ENCODE measurements at regions not wholly inside any gene's neighbourhood (a gene's known extent, or its start where the extent isn't known, plus 50 kb on each side); places are given as distances from the start of the nearest gene placed in this dataset.

DNA sequence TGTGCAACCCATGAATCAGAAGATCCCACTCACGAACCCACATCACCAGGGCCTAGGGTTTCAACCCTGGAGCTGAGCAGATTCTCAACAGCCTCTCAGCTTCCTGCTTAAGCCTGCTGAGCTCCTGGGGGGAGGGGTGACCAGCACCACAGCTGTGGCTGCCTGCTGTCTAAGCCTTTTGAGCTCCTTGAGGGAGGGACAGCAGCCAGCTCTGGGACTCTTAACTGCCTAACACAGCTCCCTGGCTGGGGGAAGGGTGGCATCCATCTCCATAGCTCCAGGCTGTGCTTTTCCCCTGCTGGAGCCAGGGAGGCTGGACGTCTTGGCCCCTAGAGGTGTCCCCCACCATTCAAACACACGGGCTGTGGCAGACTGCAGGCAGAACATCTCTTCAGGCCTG is 250.3 kb downstream of the DMAC1 start:
- Mint-ChIP-seq H3K27me3 (ENCODE audit: low read depth in 2 of 2) (peaks cover 37 to 61% of the 10 kb centered on the region in 2 donors), H3K9me3 (peaks cover 0 to 1% of the 10 kb centered on the region in 2 donors), H3K27ac (no peak overlapping the region), H3K4me1 (no peaks in the 10 kb centered on the region), H3K4me3 (no peak overlapping the region), H3K36me3 (no peaks in the 10 kb centered on the region)
- intact Hi-C loops (cut with micrococcal nuclease), result no loop called here
- ATAC-seq, result no peak
- H3K36me3 ChIP-seq (ENCODE audit: control insufficient read depth, insufficient read depth, low read length), result no peaks in the 10 kb centered on the region
- H3K4me1 ChIP-seq (ENCODE audit: control insufficient read depth, insufficient read depth, low read length), result no peaks in the 10 kb centered on the region
- H3K27me3 ChIP-seq (ENCODE audit: control insufficient read depth, insufficient read depth, low read length), result peaks cover 3% of the 10 kb centered on the region
- WGBS (ENCODE audit: insufficient coverage), result 60% methylated on average over 3 of the region's 3 CpGs
- H3K4me3 ChIP-seq (ENCODE audit: low read length), result no peak overlapping the region
- TF ChIP-seq, protein P1, sequence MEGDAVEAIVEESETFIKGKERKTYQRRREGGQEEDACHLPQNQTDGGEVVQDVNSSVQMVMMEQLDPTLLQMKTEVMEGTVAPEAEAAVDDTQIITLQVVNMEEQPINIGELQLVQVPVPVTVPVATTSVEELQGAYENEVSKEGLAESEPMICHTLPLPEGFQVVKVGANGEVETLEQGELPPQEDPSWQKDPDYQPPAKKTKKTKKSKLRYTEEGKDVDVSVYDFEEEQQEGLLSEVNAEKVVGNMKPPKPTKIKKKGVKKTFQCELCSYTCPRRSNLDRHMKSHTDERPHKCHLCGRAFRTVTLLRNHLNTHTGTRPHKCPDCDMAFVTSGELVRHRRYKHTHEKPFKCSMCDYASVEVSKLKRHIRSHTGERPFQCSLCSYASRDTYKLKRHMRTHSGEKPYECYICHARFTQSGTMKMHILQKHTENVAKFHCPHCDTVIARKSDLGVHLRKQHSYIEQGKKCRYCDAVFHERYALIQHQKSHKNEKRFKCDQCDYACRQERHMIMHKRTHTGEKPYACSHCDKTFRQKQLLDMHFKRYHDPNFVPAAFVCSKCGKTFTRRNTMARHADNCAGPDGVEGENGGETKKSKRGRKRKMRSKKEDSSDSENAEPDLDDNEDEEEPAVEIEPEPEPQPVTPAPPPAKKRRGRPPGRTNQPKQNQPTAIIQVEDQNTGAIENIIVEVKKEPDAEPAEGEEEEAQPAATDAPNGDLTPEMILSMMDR (IDR thresholded peaks at IDR 0.05), result no peak
- no peak overlapping the region for H3K27ac ChIP-seq (ENCODE audit: low read length)
- no peak for DNase-seq
- H3K9me3 ChIP-seq (ENCODE audit: control insufficient read depth, insufficient read depth, low read length), result no peaks in the 10 kb centered on the region

DNA sequence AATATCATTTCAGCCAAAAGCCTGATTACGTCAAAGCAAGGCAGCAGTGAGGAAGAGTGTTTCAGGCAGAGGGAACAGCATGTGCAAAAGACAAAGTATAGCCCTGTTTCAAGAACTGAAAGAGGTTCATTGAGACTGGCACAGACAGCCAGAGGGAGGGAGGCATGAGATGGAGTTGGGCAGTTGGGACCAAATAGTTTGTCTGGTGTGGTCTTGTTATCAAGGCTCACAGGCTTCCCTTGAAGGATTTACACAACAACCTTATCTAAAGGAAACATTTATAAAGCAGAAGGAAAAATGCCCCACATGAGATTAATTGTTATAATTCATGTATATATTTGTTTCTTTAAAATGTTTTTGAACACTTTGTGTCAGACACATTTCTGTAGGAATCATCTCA is 253.3 kb downstream of the DMAC1 start:
- DNase-seq (no peak), ATAC-seq (no peak)
- 83% methylated on average over 1 of the region's 1 CpG for WGBS (ENCODE audit: insufficient coverage)
- Mint-ChIP-seq H3K4me3 (no peak overlapping the region), H3K36me3 (no peaks in the 10 kb centered on the region), H3K27me3 (ENCODE audit: low read depth in 2 of 2) (peaks cover 26 to 51% of the 10 kb centered on the region in 2 donors), H3K4me1 (no peaks in the 10 kb centered on the region), H3K27ac (no peak overlapping the region), H3K9me3 (no peaks in the 10 kb centered on the region)
- TF ChIP-seq, protein P1 (IDR thresholded peaks at IDR 0.05), result no peak
- no peak overlapping the region for H3K27ac ChIP-seq (ENCODE audit: low read length)
- H3K4me3 ChIP-seq (ENCODE audit: low read length), result no peak overlapping the region
- peaks cover 3% of the 10 kb centered on the region for H3K27me3 ChIP-seq (ENCODE audit: control insufficient read depth, insufficient read depth, low read length)
- no peaks in the 10 kb centered on the region for H3K36me3 ChIP-seq (ENCODE audit: control insufficient read depth, insufficient read depth, low read length)
- no peaks in the 10 kb centered on the region for H3K9me3 ChIP-seq (ENCODE audit: control insufficient read depth, insufficient read depth, low read length)
- no peaks in the 10 kb centered on the region for H3K4me1 ChIP-seq (ENCODE audit: control insufficient read depth, insufficient read depth, low read length)
- intact Hi-C loops (cut with micrococcal nuclease), result no loop called here

DNA sequence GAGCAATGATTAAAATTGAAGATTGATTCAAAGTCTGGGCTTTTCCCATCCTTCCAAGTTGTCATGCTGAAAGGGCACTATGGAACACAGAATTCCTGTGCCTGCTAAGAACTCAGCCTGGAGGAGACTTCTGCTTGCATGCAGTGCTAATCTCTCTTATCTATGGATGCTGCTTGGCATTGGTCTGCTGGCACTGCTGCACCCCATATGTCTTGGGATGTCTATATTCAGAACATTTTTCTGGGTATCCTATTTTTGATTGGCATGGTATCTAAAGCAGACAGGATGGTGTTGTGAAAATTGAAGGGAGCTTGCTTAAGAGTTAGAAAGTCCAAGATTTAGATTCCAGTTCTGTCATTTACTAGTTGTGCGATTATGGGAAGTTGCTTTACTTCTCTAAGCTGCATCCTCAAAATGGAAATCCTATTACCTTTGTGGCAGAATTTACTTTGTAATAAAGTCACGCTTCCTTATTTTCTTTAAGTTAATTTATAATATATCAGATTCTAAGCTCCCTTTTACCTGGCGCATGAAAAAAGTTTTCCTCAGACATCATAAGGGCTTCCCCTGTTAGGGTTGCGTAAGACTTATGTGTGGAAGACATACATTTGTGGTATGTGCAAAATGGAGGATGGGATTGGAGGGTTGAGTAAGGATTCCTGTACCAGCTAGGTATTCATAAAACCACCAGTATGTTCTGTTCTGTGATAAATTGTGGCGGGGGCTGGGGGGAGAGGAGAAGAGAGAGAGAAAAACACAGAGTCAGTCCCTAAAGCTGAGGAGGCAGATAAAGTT is 254.0 kb downstream of the DMAC1 start:
- H3K27me3 Mint-ChIP-seq (ENCODE audit: low read depth in 2 of 2), result peaks cover 25 to 46% of the 10 kb centered on the region in 2 donors
- no peaks in the 10 kb centered on the region for H3K9me3 Mint-ChIP-seq
- H3K36me3 Mint-ChIP-seq, result no peaks in the 10 kb centered on the region
- no peaks in the 10 kb centered on the region for H3K4me1 Mint-ChIP-seq
- TF ChIP-seq, protein P1 (IDR thresholded peaks at IDR 0.05), result no peak
- Histone ChIP-seq H3K27ac (ENCODE audit: low read length) (no peak overlapping the region), H3K36me3 (ENCODE audit: control insufficient read depth, insufficient read depth, low read length) (no peaks in the 10 kb centered on the region), H3K4me1 (ENCODE audit: control insufficient read depth, insufficient read depth, low read length) (no peaks in the 10 kb centered on the region), H3K4me3 (ENCODE audit: low read length) (no peak overlapping the region), H3K9me3 (ENCODE audit: control insufficient read depth, insufficient read depth, low read length) (no peaks in the 10 kb centered on the region), H3K27me3 (ENCODE audit: control insufficient read depth, insufficient read depth, low read length) (peaks cover 3% of the 10 kb centered on the region)
- no peak for ATAC-seq
- intact Hi-C loops (cut with micrococcal nuclease), result no loop called here
- H3K4me3 Mint-ChIP-seq, result no peak overlapping the region
- DNase-seq, result no peak
- H3K27ac Mint-ChIP-seq, result no peak overlapping the region
- 93% methylated on average over 2 of the region's 5 CpGs for WGBS (ENCODE audit: insufficient coverage)

DNA sequence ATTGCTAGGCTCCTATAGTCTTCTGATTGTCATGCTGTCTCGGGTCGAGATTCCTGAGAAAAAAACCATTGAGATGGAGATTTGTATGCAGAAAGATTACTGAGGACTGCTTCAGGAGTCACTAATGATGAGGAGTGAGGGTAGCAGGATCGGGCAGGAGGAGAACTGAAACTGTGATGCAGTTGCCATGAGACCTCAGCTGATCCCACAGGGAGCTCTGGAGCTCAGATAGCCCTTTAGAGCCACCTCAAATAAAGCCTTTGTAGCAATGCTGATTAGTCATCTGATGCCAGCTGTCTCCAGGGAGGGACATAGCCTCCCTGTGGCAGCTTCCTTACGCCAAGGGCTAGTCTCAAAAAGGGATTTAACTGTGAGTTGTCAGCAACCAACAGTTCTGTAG is 256.9 kb downstream of the DMAC1 start:
- Histone ChIP-seq H3K36me3 (ENCODE audit: control insufficient read depth, insufficient read depth, low read length) (no peaks in the 10 kb centered on the region), H3K4me3 (ENCODE audit: low read length) (no peak overlapping the region), H3K9me3 (ENCODE audit: control insufficient read depth, insufficient read depth, low read length) (no peaks in the 10 kb centered on the region), H3K27ac (ENCODE audit: low read length) (no peak overlapping the region), H3K4me1 (ENCODE audit: control insufficient read depth, insufficient read depth, low read length) (no peaks in the 10 kb centered on the region), H3K27me3 (ENCODE audit: control insufficient read depth, insufficient read depth, low read length) (peaks cover under 1% of the 10 kb centered on the region)
- WGBS (ENCODE audit: insufficient coverage), result 83% methylated on average over 4 of the region's 4 CpGs
- TF ChIP-seq, protein P1 (IDR thresholded peaks at IDR 0.05), result no peak
- H3K9me3 Mint-ChIP-seq, result no peaks in the 10 kb centered on the region
- no peaks in the 10 kb centered on the region for H3K36me3 Mint-ChIP-seq
- intact Hi-C loops (cut with micrococcal nuclease), result no loop called here
- peaks cover 17 to 32% of the 10 kb centered on the region in 2 donors for H3K27me3 Mint-ChIP-seq (ENCODE audit: low read depth in 2 of 2)
- ATAC-seq, result no peak
- DNase-seq, result no peak
- H3K4me1 Mint-ChIP-seq, result no peaks in the 10 kb centered on the region
- H3K27ac Mint-ChIP-seq, result no peak overlapping the region
- no peak overlapping the region for H3K4me3 Mint-ChIP-seq
